Endothelial cell (in vitro differentiated cells): ENCODE measurements at regions not wholly inside any gene's neighbourhood (a gene's known extent, or its start where the extent isn't known, plus 50 kb on each side); places are given as distances from the start of the nearest gene placed in this dataset.

ENCODE experiments used
- DNase-seq: peaks from one replicate; pipeline ENCODE4 v3.0.0; 2021; ENCODE audit warnings: low spot score
- H3K27ac Mint-ChIP-seq: one replicate; pipeline ENCODE4 v1.8.0; 2021; ENCODE audit warnings: mixed read lengths, inconsistent platforms; ENCODE audit not compliant: unreplicated experiment
- H3K27me3 Mint-ChIP-seq: one replicate; pipeline ENCODE4 v1.8.0; 2021; ENCODE audit warnings: mild to moderate bottlenecking, moderate library complexity, mixed read lengths, inconsistent platforms; ENCODE audit not compliant: unreplicated experiment
- H3K36me3 Mint-ChIP-seq: one replicate; pipeline ENCODE4 v1.8.0; 2021; ENCODE audit warnings: mild to moderate bottlenecking, low read depth, mixed read lengths, inconsistent platforms; ENCODE audit not compliant: unreplicated experiment
- H3K4me1 Mint-ChIP-seq: one replicate; pipeline ENCODE4 v1.8.0; 2021; ENCODE audit warnings: mild to moderate bottlenecking, mixed read lengths, inconsistent platforms; ENCODE audit not compliant: unreplicated experiment
- H3K4me3 Mint-ChIP-seq: one replicate; pipeline ENCODE4 v1.8.0; 2021; ENCODE audit warnings: mild to moderate bottlenecking, mixed read lengths, inconsistent platforms; ENCODE audit not compliant: unreplicated experiment
- H3K9me3 Mint-ChIP-seq: one replicate; pipeline ENCODE4 v1.8.0; 2021; ENCODE audit warnings: mixed read lengths, inconsistent platforms; ENCODE audit not compliant: unreplicated experiment
- TF ChIP-seq, protein P1 (sequence below): fragments of 200-600 bp; sonication (generic); IDR thresholded peaks from one replicate; pipeline ENCODE4 v1.5.0; 2021; ENCODE audit warnings: antibody characterized with exemption; ENCODE audit not compliant: unreplicated experiment

DNA sequence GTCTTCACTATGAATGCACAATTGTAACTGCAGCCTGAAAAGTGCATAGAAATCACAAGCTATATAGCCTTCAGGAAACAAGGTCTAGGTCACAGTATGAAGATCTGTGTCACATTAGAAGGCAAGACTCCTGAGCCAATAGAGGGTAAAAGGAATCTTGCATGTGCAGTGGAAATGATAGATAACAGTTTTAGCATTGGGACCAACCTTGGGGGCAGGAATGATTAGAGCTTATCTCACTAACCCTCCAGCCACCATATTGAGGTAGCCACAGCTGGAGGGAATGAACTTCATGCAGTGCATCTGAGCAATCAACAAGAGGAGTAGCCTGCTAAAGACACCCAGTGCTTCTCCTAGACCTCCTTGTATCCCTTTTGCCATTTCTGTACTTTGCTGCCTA, 390.1 kb downstream of the LTN1 start:
- Mint-ChIP-seq H3K9me3 (peaks cover 27% of the 10 kb centered on the region), H3K36me3 (peaks cover 14% of the 10 kb centered on the region), H3K4me1 (no peaks in the 10 kb centered on the region), H3K4me3 (no peak overlapping the region), H3K27ac (no peak overlapping the region), H3K27me3 (peaks cover 4% of the 10 kb centered on the region)
- no peak for DNase-seq
- TF ChIP-seq, protein P1, sequence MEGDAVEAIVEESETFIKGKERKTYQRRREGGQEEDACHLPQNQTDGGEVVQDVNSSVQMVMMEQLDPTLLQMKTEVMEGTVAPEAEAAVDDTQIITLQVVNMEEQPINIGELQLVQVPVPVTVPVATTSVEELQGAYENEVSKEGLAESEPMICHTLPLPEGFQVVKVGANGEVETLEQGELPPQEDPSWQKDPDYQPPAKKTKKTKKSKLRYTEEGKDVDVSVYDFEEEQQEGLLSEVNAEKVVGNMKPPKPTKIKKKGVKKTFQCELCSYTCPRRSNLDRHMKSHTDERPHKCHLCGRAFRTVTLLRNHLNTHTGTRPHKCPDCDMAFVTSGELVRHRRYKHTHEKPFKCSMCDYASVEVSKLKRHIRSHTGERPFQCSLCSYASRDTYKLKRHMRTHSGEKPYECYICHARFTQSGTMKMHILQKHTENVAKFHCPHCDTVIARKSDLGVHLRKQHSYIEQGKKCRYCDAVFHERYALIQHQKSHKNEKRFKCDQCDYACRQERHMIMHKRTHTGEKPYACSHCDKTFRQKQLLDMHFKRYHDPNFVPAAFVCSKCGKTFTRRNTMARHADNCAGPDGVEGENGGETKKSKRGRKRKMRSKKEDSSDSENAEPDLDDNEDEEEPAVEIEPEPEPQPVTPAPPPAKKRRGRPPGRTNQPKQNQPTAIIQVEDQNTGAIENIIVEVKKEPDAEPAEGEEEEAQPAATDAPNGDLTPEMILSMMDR = no peak

GRCh38 chr21:28598214-28598613, 394.5 kb downstream of the LTN1 start:
- Mint-ChIP-seq H3K27ac (no peak overlapping the region), H3K9me3 (peaks cover 27% of the 10 kb centered on the region), H3K4me3 (no peak overlapping the region), H3K4me1 (no peaks in the 10 kb centered on the region), H3K27me3 (peaks cover 3% of the 10 kb centered on the region), H3K36me3 (peaks cover 14% of the 10 kb centered on the region)
- TF ChIP-seq, protein P1 = no peak
- DNase-seq = no peak

DNA sequence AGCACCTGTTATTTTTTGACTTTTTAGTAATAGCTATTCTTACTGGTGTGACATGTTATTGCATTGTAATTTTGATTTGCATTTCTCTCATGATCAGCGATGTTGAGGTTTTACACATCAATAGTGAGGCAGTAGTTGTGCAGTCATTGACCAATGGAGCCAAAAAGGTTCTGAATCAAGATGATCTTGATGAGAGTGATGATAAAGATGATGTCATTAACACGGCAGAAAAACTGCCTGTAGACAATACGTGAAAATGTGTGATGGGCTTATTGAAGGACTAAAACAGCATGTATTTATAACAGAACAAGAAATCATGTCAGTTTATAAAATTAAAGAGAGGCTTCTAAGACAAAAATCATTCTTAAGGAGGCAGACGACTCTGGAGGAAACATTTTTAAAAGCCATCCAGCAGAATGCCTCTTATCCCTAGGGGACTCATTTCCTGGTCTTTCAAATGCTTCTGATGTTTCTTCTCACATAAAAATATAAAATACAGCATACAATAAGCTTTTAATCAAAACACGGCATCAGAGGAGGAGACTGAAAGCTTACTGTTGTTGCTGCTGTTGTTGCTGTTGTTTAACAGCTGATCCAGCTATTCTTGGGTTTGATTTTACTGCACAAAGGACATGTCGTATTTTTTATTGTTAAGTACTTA, 400.3 kb downstream of the LTN1 start:
- no peak overlapping the region for H3K27ac Mint-ChIP-seq
- H3K36me3 Mint-ChIP-seq = no peaks in the 10 kb centered on the region
- TF ChIP-seq, protein P1 = no peak
- no peaks in the 10 kb centered on the region for H3K9me3 Mint-ChIP-seq
- no peak for DNase-seq
- no peak overlapping the region for H3K4me3 Mint-ChIP-seq
- no peaks in the 10 kb centered on the region for H3K4me1 Mint-ChIP-seq
- H3K27me3 Mint-ChIP-seq = no peaks in the 10 kb centered on the region

DNA sequence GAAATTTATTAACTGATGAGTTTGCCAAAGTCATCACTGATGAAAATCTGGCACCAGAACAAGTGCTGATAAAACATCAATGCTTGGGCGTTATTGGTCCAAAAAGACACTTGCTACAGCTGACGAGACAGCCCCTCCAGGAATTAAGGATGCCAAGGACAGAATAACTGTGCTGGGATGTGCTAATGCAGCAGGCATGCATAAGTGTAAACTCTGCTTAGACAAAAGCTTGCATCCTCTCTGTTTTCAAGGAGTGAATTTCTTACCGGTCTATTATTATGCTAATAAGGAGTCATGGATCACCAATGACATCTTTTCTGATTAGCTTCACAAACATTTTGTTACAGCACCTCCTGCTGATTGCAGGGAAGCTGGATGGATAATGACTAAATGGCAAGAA, 402.0 kb downstream of the LTN1 start:
- no peak overlapping the region for H3K27ac Mint-ChIP-seq
- H3K4me1 Mint-ChIP-seq = no peaks in the 10 kb centered on the region
- H3K4me3 Mint-ChIP-seq = no peak overlapping the region
- no peaks in the 10 kb centered on the region for H3K9me3 Mint-ChIP-seq
- no peak for DNase-seq
- H3K36me3 Mint-ChIP-seq = no peaks in the 10 kb centered on the region
- H3K27me3 Mint-ChIP-seq = no peaks in the 10 kb centered on the region
- TF ChIP-seq, protein P1 = no peak

GRCh38 chr21:28590026-28590425, 402.7 kb downstream of the LTN1 start:
- H3K36me3 Mint-ChIP-seq = no peaks in the 10 kb centered on the region
- H3K27ac Mint-ChIP-seq = no peak overlapping the region
- no peak overlapping the region for H3K4me3 Mint-ChIP-seq
- DNase-seq = no peak
- H3K9me3 Mint-ChIP-seq = no peaks in the 10 kb centered on the region
- TF ChIP-seq, protein P1 = no peak
- H3K4me1 Mint-ChIP-seq = no peaks in the 10 kb centered on the region
- no peaks in the 10 kb centered on the region for H3K27me3 Mint-ChIP-seq
